HG03558 (cell line): ENCODE measurements at regions not wholly inside any gene's neighbourhood (a gene's known extent, or its start where the extent isn't known, plus 50 kb on each side); places are given as distances from the start of the nearest gene placed in this dataset.

Experiments used
- ATAC-seq: cut with Tn5 transposase; IDR thresholded peaks from one replicate; pipeline ENCODE4 v1.9.1; 2021; ENCODE audit warnings: moderate number of reproducible peaks; ENCODE audit not compliant: unreplicated experiment; ENCODE audit errors: extremely low read depth

- peak; percentile 73 for ATAC-seq
Observed at GRCh38 chr6:127641905-127642304, 64.9 kb downstream of the C6orf58 start.
